ENCODE measurements at regions not wholly inside any gene's neighbourhood (a gene's known extent, or its start where the extent isn't known, plus 50 kb on each side); places are given as distances from the start of the nearest gene placed in this dataset.

DNA sequence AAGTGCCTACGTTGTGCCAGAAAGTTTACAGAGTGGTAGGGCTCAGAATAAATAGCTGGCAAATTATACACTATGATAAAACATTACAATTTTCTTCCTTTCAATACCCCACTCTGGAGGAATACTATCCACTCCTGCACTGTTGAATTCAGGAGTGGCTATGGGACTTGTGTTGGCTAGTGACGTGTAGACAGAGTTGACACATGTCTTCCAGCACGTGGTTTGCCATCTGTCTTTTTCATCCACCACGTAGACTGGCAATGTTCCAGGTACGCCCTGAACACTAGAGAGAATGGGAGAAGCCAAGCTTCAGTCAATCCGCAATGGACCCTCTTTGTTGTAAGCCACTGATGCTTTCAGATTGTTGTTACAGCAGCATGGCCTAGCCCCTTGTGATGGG is 168.8 kb upstream of the RBPJ start:
- H3K27ac ChIP-seq: peak overlapping the region in 2 of 21 experiments; percentile 33 to 65

GRCh38 chr4:26157541-26157940 is 163.3 kb upstream of the RBPJ start:
- Histone ChIP-seq H3K27ac (no peak overlapping the region), H3K4me3 (no peak overlapping the region)

More for the DNA sequence above, 168.8 kb upstream of the RBPJ start:
- no peak overlapping the region for H3K4me3 ChIP-seq

GRCh38 chr4:26160591-26160990 is 160.2 kb upstream of the RBPJ start:
- Histone ChIP-seq H3K27ac (no peak overlapping the region), H3K4me3 (no peak overlapping the region)

GRCh38 chr4:26161030-26161824 is 159.6 kb upstream of the RBPJ start:
- Histone ChIP-seq H3K4me3 (no peak overlapping the region), H3K27ac (no peak overlapping the region)

DNA sequence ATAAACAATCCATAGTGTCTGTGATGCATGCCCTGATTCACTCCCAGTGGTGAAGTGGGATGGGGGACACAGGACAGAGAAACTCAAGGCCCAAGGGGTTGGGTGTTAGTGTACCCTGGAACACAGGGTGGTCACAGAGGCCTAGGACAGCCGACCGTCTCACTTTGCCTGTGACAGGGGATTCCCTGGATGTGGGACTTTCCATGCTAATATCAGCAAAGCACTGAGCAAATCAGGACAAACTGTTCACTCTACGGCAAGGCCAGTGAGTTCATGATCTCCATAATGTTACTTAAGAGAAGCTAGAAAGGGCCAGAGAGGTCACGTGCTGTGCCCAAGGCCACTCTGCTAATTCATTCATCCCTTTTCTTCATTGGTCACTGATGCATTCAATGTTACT is 158.7 kb upstream of the RBPJ start:
- H3K4me3 ChIP-seq: no peak overlapping the region
- no peak overlapping the region for H3K27ac ChIP-seq

- H3K4me3 ChIP-seq: no peak overlapping the region
- no peak overlapping the region for H3K27ac ChIP-seq
Observed at GRCh38 chr4:26163425-26164362, 157.1 kb upstream of the RBPJ start.

- no peak overlapping the region for H3K27ac ChIP-seq
- no peak overlapping the region for H3K4me3 ChIP-seq
Observed at GRCh38 chr4:26171501-26171900, 149.3 kb upstream of the RBPJ start.

- no peak overlapping the region for H3K27ac ChIP-seq
- no peak overlapping the region for H3K4me3 ChIP-seq
Observed at GRCh38 chr4:26171941-26172340, 148.9 kb upstream of the RBPJ start.

- Histone ChIP-seq H3K4me3 (no peak overlapping the region), H3K27ac (no peak overlapping the region)
Observed at GRCh38 chr4:26173619-26174018, 147.2 kb upstream of the RBPJ start.

DNA sequence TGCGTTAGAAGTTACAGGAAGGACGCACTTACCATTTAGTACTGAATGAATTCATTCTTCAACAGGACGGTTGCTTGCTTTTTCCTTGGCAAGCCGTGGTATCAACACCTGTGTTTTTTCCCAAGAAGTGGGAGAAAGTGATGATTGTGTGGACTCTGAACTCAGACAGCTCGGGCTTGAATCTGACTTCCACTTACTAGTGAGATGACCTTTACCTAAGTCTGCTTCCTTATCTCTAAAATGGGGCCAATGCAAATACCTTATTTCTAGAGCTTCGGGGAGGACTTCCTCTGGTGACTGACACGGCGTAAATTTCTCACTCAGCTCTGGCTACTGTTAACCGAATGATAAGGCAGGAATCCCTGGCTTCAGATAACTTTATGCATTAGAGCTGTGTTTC is 146.8 kb upstream of the RBPJ start:
- Histone ChIP-seq H3K27ac (no peak overlapping the region), H3K4me3 (no peak overlapping the region)

- H3K27ac ChIP-seq: peak overlapping the region in 1 of 21 experiments; percentile 3
- no peak overlapping the region for H3K4me3 ChIP-seq
Observed at GRCh38 chr4:26175006-26175786, 145.6 kb upstream of the RBPJ start.

DNA sequence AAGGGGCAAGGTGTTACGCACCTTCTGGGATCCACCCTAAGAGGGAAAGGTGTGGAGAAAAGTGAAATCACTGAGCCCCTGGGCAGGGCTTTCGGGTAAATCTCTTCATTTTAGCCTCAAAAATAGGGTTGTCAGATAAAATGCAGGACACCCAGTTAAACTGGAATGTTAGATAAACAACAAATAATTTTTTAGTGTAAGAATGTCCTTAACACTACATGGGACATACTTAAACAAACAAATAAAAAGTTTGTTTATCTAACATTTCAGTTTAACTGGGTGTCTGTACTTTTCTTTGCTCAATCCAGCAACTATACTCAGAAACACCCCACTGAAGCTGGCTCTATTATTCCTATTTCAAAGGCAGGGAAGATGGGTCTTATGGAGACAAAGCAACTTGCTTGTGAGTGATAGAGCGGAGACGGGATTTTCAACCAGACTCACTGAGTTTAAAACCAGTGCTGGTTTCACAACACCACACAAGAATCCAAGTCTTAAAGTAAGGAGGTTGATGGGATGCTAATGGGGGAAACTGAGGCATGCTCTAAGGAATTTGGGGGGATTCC is 144.8 kb upstream of the RBPJ start:
- Histone ChIP-seq H3K4me3 (no peak overlapping the region), H3K27ac (peak overlapping the region in 3 of 21 experiments; percentile 8 to 41 (median 9))

- Histone ChIP-seq H3K27ac (peak overlapping the region in 3 of 21 experiments; percentile 8 to 41 (median 9)), H3K4me3 (no peak overlapping the region)
Observed at GRCh38 chr4:26176598-26177149, 144.1 kb upstream of the RBPJ start.

DNA sequence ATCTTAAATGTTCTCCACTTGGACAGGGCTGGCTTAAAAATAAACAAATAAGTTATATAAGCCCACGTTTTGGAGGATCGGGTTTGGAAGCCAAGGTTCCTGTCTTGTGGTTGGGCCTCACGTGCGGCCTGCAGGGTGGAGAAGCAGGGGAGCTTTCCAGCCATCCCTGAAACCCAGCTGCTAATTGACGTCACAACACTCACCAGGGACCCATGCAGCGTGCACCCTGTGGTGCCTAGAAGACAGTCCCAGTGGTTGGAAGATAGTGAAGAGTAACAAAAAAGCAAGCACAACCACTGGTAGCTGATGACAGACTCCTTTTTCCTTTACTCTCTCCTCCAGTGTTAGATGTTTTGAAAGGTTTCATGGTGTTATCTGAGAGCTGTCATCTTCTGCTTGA is 142.0 kb upstream of the RBPJ start:
- Histone ChIP-seq H3K4me3 (no peak overlapping the region), H3K27ac (peak overlapping the region in 1 of 21 experiments; percentile 32)

GRCh38 chr4:26179316-26179760 is 141.5 kb upstream of the RBPJ start:
- Histone ChIP-seq H3K4me3 (no peak overlapping the region), H3K27ac (no peak overlapping the region)

DNA sequence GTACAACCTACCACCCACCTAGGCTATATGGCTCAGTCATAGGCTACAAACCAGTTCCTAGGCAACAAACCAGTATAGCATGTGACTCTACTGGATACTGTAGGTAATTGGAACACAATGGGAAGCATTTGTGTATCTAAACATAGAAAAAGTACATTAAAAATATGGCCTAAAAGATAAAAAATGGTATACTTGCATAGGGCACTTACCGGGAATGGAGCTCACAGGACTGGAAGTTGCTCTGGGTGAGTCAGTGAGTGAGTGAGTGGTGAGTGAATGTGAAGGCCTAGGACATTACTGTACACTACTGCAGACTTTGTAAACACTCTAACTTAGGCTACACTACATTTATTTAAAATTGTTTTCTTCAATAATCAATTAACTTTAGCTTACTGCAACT is 139.2 kb upstream of the RBPJ start:
- Histone ChIP-seq H3K4me3 (no peak overlapping the region), H3K27ac (no peak overlapping the region)

- H3K4me3 ChIP-seq: no peak overlapping the region
- H3K27ac ChIP-seq: no peak overlapping the region
Observed at GRCh38 chr4:26183017-26183416, 137.8 kb upstream of the RBPJ start.

DNA sequence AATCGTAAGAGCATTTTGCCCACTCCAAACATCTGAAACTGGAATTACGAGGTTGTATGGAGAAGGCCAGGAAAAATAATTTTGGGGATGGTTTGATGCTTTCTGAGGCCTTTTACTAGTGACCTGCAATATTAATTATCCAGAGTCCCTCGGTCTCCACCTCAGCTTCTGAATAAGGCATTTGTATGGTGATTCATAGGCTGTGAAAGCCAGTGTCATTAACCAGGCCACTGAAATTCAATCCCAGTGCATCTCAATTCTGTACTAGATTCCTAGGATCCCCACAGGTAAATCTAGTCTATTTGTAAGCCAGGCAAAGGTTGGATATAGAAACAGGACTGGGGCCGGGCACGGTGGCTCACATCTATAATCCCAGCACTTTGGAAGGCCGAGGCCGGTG is 135.4 kb upstream of the RBPJ start:
- Histone ChIP-seq H3K27ac (no peak overlapping the region), H3K4me3 (no peak overlapping the region)

DNA sequence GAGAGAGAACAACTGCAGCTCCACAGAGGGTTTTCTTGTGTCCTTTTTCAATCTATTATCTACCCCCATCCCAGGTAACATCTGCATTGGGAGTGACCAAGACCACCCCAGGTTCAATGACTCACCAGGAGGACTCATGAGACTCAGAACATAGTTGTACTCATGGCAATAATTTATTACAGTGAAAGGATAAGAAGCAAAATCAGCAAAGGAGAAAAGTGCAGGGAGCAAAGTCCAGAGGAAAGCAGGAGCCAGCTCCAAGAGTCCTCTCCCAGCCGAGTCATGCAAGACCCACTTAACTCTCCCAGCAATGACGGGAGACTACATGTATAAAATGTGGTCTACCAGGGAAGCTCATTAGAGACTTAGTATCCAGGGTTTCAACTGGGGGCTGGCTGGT is 129.5 kb upstream of the RBPJ start:
- Histone ChIP-seq H3K27ac (no peak overlapping the region), H3K4me3 (no peak overlapping the region)

Measured in skin epidermis (tissue), 12 donors.